A204.1 (cell line): ENCODE measurements at regions not wholly inside any gene's neighbourhood (a gene's known extent, or its start where the extent isn't known, plus 50 kb on each side); places are given as distances from the start of the nearest gene placed in this dataset.
"Not testable (repeated sequence)": the region's sequence is repeated elsewhere in the genome, so short reads cannot be mapped to it uniquely, and the experiment has no call there.

Experiments used
- FAIRE-seq: peaks from 2 replicates; lab custom pipeline; 2012; peaks lifted over from hg19 to GRCh38; lab: Jason Lieb, UNC

DNA sequence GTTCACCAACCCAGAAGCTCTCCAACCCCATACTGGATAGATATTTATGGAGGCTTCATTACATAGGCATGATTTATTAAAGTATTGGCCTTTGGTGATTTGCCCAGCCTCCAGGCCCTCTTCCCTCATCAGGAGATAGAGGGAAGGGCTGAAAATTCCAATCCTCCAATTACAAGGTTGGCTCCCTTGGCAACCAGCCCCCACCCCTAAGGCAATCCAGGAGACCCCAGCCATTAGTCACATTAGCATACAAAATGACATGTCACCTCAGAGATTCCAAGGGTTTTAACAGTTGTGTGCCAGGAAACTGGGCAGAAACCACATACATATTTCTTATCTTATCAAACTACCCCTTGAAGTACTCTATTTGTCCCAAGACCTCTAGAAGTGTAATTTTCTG is 210.0 kb downstream of the HINT1 start:
- FAIRE-seq, result no peak

DNA sequence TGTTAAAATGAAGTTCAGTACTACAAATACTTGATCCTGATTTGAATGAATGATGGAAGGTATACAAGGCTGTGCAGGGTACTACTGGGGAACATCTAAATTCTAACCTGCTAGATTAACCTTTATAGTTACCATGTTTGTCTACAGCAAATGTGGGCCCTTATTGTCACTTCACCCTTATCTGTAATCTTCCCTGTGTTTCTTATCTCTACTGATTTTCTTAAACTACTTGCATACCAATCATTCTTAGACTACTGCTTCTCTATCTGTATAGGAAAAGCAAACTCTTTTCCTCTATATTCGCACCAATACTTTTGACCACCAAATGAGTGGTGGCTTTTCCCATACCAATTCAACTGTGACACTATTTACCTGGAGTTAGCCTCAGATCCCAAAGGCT is 210.7 kb downstream of the HINT1 start:
- FAIRE-seq, result no peak

- no peak for FAIRE-seq
These were observed 226.0 kb downstream of the HINT1 start for GRCh38 chr5:130939059-130939458.

DNA sequence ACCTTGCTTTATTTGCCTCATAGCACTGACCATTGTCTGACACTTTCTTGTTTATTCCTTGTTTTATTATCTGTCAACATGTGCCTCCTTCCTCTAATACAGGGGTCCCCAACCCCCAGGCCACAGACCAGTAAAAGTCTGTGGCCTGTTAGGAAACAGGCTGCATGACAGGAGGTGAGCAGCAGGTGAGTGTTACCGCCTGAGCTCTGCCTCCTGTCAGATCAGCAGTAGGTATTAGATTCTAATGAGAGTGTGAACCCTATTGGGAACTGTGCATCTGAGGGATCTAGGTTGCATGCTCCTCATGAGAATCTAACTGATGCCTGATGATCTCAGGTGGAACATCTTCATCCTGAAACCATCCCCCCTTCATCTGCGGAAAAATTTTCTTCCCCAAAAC is 228.0 kb downstream of the HINT1 start:
- FAIRE-seq, result no peak

GRCh38 chr5:130923543-130924124 is 241.4 kb downstream of the HINT1 start:
- FAIRE-seq, result no peak

DNA sequence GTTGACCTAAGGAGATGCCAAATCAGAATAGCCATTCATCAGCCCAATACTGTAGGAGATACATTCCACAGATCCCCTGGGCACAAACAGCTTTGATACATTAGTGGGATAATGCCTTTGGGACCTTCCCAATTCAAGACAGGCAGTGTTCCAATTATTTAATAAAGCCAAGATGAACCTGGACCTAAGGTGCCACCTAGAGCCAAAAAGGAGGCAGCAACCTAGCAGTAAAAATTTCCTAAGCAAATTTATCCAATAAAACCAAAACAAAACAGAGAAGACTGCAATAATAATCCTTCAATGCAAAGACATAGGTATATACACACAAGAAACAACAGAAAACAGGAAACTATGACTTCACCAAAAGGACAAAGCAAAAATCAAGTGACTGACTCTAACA is 253.0 kb downstream of the HINT1 start:
- FAIRE-seq, result no peak

- FAIRE-seq, result no peak
These were observed 256.9 kb downstream of the HINT1 start for GRCh38 chr5:130908186-130908585.

- FAIRE-seq, result not testable (repeated sequence)
These were observed 267.4 kb downstream of the HINT1 start for GRCh38 chr5:130897537-130898195.

DNA sequence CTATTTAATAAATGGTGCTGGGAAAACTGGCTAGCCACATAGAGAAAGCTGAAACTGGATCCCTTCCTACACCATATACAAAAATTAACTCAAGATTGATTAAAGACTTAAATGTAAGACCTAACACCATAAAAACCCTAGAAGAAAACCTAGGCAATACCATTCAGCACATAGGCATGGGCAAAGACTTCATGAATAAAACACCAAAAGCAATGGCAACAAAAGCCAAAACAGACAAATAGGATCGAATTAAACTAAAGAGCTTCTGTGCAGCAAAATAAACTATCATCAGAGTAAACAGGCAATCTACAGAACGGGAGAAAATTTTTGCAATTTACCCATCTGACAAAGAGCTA is 267.9 kb downstream of the HINT1 start:
- FAIRE-seq, result not testable (repeated sequence)

DNA sequence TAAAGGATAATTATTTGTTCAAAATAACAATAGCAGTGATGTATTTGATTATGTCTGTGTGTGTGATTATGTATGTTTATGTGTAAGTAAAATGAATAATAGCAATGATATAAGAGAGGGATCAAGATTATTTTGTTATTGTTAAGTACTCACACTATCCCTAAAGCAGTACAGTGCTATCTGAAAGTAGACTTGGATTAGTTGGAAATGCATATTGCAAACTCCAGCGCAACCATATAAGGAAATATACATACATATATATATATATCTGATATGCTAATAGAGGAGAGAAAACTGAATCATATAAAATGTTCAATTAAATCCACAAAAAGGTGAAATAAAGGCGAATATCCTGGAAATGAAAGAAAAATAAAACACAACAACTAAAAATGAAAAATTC is 268.4 kb downstream of the HINT1 start:
- FAIRE-seq, result no peak

DNA sequence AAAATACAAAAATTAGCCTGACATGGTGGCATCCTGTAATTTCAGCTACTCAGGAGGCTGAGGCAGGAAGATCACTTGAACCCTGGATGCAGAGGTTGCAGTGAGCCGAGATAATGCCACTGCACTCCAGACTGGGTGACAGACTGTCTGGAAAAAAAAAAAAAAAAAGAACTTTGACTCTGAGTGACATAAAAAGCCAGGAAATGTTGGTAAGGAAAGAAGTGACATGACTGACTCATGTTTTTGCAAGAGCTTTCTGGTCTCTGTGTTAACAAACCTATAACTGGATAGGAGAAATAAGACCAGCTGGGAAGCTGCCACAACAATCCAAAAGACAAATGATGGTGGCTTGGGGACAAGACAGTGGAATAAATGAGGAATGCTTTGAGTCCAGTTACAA is 272.1 kb downstream of the HINT1 start:
- no peak for FAIRE-seq

DNA sequence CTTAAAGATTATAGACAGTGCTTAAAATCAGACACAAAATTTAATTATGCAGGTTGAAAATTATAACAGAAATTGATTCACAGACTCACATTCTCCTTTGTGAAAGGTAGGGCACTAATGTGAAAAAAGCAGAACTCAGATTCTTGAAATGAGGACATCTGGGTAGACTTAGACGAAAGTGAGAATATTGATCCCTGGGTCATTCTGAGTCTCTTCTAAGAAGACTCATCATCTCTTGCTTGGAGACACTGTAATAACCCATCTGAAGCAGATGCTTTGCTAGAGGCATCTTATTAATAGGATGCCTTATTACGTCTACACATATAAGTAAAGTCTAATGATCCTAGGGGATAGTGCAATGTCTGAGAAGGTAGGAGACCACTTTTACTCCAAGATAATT is 274.4 kb downstream of the HINT1 start:
- FAIRE-seq, result no peak

GRCh38 chr5:130885691-130886090 is 279.4 kb downstream of the HINT1 start:
- FAIRE-seq, result no peak

DNA sequence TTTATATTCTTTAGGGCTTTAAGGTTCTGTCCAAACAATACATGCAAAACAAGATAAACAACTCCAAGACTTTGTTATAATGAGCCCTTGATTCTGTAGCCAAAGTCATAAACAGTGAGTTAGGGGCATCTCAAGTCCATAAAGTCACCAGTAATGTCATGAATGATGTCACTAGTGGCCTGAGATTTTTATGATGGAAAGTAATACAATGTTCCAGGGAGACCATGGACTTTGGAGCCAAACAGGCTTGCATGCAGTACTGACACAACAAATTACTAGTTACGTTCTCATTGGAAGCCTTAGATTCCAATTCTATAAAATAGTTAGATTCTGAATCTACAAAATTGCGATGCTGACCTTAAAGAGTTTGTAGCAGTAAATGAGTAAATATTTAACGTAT is 280.0 kb downstream of the HINT1 start:
- no peak for FAIRE-seq

GRCh38 chr5:130884023-130884422 is 281.0 kb downstream of the HINT1 start:
- no peak for FAIRE-seq

- no peak for FAIRE-seq
These were observed 289.4 kb downstream of the HINT1 start for GRCh38 chr5:130875656-130876055.

DNA sequence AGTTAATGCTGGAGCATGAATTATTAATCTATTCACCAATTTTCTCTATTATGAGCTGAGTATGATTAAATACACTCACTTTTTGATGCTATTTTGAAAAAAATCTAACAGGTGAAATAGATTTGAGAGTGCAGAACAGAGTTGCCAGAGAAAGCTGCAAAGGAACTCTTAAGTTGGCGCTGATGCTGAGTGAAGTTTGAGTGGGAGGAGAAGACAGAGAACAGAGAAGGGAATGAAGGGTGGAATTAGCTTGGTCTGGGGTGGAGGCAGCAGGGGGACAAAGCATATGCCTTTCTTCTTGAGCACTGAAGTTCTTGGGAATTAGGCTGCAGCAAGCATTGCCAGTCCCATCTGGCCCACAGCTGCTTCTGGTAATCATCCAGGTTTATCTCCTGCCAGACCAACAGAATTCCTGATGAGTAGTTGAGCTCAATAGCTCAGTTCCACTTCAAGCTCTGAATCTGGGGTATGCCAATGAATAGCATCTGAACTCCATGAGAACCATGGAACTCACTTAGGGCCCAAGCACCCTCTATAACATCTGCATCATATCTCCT is 290.1 kb downstream of the HINT1 start:
- no peak for FAIRE-seq

DNA sequence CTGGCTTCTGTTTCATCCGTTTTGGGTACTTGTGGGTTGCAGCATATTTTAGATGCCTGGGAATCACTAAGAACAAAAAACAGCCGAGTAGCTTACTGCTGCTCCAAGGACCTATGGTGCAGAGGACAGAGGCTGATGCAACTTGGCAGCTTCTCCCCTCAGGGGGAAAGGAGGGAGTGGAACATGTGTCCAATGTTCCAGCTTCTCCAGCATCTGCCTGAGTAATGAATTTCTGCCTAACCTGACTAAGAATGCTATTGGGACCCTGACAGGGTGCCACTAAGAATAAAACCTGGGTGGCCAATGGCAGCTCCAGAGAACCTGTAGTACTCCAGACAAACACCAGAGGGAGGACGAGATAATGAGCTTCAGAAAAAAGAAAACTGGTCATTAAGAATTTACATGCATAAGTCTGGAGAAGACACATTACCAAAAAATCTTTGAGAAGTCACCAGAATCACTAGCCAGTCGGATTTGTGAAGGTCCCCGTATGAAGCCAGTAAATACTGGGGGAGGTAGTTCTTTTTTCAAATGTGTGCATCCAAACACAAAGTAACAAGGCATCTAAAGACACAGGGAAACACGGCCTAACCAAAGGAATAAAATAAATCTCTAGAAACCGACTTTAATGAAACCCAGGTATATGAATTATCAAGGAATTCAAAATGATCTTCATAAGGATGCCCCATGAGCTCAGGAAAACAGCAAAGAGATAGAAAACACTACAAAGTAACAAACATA is 293.5 kb downstream of the HINT1 start:
- no peak for FAIRE-seq

DNA sequence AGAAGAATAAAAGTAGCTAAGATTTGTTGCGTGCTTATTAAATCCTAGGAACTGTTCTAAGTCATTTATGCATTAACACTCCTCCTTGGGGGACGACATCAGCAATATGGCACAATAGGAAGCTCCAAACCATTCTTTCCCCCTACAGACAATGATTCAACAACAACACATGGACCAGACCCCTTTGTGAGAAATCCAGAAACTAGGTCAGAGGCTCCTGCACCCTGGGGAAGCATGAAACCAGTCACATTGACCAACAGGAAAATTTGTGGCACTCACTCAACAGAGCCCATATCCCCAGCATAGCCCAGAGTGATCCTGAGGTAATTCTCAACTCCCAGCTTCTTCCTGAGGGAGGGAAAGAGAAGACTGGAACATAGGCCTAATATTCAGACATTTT is 294.4 kb downstream of the HINT1 start:
- FAIRE-seq, result no peak

GRCh38 chr5:130868186-130868840 is 296.7 kb downstream of the HINT1 start:
- no peak for FAIRE-seq

DNA sequence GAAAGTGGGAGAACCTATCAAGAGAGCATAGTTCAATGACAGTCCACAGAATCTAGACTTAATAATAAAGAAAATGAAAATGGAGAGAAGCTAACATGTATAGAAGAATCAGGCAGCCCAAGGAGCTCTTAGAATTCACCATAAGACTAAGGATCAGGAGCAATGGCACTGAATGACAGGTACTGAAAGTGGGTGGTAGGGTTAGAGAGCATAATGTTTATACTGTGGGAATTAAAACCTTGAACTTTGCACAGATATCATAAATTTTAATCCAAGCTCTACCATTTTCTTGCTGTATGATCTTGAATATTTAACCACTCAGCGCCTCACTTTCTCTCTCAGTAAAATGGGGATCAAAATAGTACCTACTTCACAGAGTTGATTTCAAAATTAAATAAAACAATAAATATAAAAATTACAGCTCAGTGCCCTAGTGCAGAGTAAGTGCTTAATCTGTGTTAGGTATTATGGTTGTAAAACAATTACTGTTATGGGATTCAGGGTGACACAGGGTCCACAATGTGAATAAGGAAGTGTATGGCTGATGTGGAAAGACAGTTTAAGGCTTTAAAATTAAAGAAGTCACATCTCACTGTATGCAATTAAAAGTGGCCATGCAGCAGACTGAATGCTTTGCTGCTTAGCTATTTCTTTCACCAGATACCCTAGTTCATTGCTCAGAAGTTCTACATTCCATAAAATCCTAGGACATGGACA is 319.8 kb downstream of the HINT1 start:
- no peak for FAIRE-seq
